Endometrium (tissue), 2 donors: ENCODE measurements at regions not wholly inside any gene's neighbourhood (a gene's known extent, or its start where the extent isn't known, plus 50 kb on each side); places are given as distances from the start of the nearest gene placed in this dataset.

Experiments used
- FAIRE-seq: peaks from 2 replicates; lab custom pipeline; 2012; peaks lifted over from hg19 to GRCh38; lab: Jason Lieb, UNC
- donor health status: control.
- donor health status: control.

GRCh38 chr10:81792729-81793128, 82.3 kb upstream of the NRG3 start:
- no peak for FAIRE-seq

GRCh38 chr10:81806842-81807241, 68.2 kb upstream of the NRG3 start:
- no peak for FAIRE-seq

- no peak for FAIRE-seq
These were observed 60.2 kb upstream of the NRG3 start for GRCh38 chr10:81814842-81815241.

GRCh38 chr10:81817596-81818170, 57.3 kb upstream of the NRG3 start:
- no peak for FAIRE-seq

- FAIRE-seq: no peak
These were observed 54.6 kb upstream of the NRG3 start for GRCh38 chr10:81820418-81820817.
